Mucosa of descending colon (tissue), 3 donors: ENCODE measurements at regions not wholly inside any gene's neighbourhood (a gene's known extent, or its start where the extent isn't known, plus 50 kb on each side); places are given as distances from the start of the nearest gene placed in this dataset.

ENCODE experiments used
- ATAC-seq: fragments of 200-7000 bp; cut with Tn5 transposase; one replicate; pipeline ENCODE4 v1.9.1; 2020; ENCODE audit warnings: mild to moderate bottlenecking, moderate library complexity
- DNase-seq, 3 donors: peaks; one replicate each; pipeline ENCODE4 v3.0.0-alpha.2; 2020
- H3K36me3 ChIP-seq: fragments of 200-600 bp; one replicate; pipeline ENCODE4 v1.8.0; 2021; ENCODE audit warnings: low read depth, mild to moderate bottlenecking
- H3K4me1 ChIP-seq: fragments of 200-600 bp; one replicate; pipeline ENCODE4 v1.8.0; 2021; ENCODE audit warnings: low read depth, mild to moderate bottlenecking
- H3K4me3 ChIP-seq: fragments of 200-600 bp; one replicate; pipeline ENCODE4 v1.8.0; 2021; ENCODE audit warnings: mild to moderate bottlenecking
- H3K9me3 ChIP-seq: fragments of 200-600 bp; one replicate; pipeline ENCODE4 v1.8.0; 2021; ENCODE audit warnings: mild to moderate bottlenecking
- intact Hi-C, 2 donors: fragments of 100-400 bp; cut with DNase I in 1 of 2; cut with micrococcal nuclease in 1 of 2; formaldehyde crosslinking; loops; one replicate each; pipeline versions ENCODE4 v1.11.0 to v1.11.1; 2022; cut with DNase I, micrococcal nuclease
- TF ChIP-seq, protein P1 (sequence below): fragments of 200-600 bp; IDR thresholded peaks from one replicate; pipeline ENCODE4 v1.8.0; 2022; ENCODE audit warnings: antibody characterized with exemption, mild to moderate bottlenecking
- donor health status: DM: no; HTN: no; CAD: no; lungs with moderate emphysema.
- donor health status: DM: no; HTN: no; CAD: no.
- donor health status: DM: no; HTN: yes; CAD: no.

DNA sequence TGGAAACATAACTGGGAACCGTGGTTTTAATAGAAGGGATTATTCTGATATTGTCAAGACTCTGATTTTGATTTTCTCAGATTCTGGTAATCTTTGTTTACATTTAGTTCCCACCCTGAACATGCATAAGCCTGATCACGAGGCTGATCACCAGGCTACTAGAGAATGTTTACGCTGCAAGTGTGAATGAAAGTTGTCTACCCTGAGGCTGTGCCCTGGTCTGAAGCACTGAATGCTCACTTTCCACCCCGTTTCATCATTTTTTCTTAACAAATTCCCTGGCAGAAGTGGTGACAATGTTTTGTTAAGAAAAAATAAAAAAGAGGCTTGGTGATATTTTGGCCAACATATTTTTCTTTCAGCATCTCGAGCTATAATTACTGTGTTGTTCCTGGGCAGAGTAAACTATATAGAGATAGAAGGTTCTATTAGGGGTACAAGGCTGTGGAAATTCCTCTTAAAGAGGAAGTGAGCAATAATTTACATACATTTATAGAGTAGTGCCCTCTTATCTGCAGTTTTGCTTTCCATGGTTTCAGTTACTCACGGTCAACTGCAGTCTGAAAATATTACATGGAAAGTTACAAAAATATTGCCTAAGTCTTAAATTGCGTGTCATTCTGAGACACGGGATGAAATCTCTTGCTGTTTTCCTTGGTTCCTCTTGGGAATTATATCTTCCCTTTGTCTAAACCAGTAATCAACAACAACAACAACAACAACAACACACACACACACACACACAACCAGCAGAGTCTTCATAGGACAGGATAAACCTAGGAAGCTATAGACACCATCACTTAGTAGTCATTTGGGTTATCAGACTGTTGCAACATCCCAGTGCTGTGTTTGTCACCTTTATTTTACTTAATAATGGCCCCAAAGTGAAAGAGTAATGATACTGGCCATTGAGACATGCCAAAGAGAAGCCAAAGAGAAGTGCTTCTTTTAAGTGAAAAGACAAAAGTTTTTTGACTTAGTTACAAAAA lies 566.6 kb upstream of the CITED2 start:
- TF ChIP-seq, protein P1, sequence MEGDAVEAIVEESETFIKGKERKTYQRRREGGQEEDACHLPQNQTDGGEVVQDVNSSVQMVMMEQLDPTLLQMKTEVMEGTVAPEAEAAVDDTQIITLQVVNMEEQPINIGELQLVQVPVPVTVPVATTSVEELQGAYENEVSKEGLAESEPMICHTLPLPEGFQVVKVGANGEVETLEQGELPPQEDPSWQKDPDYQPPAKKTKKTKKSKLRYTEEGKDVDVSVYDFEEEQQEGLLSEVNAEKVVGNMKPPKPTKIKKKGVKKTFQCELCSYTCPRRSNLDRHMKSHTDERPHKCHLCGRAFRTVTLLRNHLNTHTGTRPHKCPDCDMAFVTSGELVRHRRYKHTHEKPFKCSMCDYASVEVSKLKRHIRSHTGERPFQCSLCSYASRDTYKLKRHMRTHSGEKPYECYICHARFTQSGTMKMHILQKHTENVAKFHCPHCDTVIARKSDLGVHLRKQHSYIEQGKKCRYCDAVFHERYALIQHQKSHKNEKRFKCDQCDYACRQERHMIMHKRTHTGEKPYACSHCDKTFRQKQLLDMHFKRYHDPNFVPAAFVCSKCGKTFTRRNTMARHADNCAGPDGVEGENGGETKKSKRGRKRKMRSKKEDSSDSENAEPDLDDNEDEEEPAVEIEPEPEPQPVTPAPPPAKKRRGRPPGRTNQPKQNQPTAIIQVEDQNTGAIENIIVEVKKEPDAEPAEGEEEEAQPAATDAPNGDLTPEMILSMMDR, result no peak
- intact Hi-C loops, result no loop called here
- DNase-seq (no peak), ATAC-seq (no peak)
- Histone ChIP-seq H3K36me3 (no peaks in the 10 kb centered on the region), H3K4me3 (no peak overlapping the region), H3K4me1 (no peaks in the 10 kb centered on the region), H3K9me3 (no peaks in the 10 kb centered on the region)

DNA sequence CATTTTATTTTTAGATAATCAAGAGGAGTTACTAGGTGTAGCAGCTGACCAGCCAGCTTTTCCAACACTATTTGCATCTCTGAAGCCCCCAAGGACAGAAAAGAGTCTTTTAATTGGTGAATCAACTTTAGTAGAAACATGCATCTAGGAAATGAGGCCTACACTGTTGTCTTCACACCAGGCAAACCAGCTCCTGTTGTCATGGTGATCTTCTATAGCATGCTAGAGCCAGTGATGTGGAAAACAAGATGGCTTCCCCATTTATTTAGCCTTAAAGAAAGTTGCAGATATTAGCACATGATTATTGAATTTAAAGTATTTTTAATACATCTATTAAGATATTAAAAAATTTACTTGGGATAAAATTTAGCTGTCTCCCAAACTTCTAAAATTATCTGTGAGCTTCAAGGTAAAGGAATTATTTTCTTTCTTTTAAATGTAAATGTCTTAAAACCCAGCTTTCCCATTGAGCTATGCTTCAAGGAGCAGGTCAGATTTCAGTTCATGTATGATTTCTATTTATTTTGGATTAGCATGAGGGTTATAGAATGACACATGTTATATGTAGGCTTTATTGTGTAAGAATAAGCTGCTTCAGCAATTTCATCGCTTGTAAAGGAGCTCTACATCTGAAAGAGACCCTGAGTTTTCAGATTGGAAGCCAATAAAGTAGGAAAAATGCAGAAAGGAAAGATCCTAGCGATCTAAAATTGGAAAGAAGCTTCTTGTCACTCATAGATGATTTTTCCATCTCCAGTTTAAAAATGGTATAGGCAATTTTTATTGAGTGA lies 564.9 kb upstream of the CITED2 start:
- H3K4me3 ChIP-seq, result no peak overlapping the region
- intact Hi-C loops, result no loop called here
- TF ChIP-seq, protein P1, result no peak
- ATAC-seq (no peak), DNase-seq (no peak)
- H3K36me3 ChIP-seq, result no peaks in the 10 kb centered on the region
- H3K9me3 ChIP-seq, result no peaks in the 10 kb centered on the region
- H3K4me1 ChIP-seq, result no peaks in the 10 kb centered on the region

DNA sequence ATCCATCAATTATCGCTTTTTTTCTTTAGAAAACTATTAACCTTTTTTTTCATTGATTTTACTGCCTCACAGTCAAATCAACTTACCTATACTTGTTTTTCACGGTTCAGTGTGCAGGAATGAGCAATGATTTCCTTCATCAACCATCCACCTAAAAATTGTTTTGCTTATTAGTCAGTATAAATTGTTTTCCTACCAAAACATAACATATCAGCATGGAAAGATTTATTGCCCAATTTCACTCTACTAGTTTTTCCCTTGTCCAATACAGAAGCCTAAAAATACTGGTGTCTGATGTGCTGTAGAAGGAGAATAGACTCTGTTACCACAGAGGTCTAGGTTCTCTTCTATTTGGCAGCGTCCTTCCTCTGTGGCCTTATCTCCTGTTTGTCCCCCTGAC lies 558.2 kb upstream of the CITED2 start:
- no peak for DNase-seq
- ATAC-seq, result no peak
- intact Hi-C loops, result no loop called here
- no peaks in the 10 kb centered on the region for H3K4me1 ChIP-seq
- H3K4me3 ChIP-seq, result no peak overlapping the region
- no peaks in the 10 kb centered on the region for H3K36me3 ChIP-seq
- TF ChIP-seq, protein P1, result no peak
- H3K9me3 ChIP-seq, result no peaks in the 10 kb centered on the region

DNA sequence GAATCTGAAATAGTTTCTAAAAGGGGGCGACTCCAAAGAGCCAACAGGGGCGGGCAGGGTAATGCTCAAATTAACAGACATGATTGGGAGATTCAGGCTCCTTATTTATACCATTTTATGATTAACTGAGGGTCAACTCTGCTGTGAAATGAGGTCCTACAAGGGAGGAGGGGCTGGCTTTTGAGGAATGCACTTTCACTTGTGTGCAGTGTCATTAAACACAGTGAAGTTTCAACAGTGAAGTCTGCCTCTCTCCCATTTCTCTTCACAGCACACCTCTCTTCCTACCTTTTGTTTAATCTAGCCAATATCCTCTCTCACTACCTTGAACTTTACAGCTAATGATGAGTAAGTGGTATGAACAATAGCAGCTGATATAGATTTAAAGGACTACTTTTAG lies 557.3 kb upstream of the CITED2 start:
- intact Hi-C loops, result no loop called here
- TF ChIP-seq, protein P1, result no peak

DNA sequence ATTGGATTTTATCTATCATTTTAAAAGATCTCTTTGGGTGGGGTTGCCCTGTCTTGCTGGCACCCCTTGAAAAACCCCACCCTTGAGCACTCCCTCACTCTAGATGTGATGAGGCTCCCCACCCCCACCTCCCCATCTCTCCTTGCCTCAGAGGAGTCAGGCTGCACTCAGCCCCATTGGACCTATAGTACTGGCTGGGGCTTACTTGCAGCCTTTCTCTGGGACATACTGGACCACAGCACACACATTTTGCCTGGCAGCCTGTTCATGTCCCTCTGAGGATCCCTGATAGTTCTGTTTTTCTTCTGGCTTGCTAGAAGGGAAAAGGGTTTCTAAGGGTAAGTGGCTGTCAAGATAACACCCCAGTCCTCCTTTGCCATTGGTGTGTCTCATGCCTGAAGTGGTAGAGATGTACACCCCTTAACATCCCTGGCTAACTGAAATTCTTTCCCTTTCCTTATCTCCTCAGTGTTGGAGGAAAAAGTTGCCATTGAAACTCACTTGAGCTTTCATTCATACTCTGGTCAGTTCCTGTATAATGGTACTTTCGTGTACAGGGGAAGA lies 553.4 kb upstream of the CITED2 start:
- DNase-seq, result no peak
- no peaks in the 10 kb centered on the region for H3K4me1 ChIP-seq
- ATAC-seq, result no peak
- TF ChIP-seq, protein P1, result no peak
- no peaks in the 10 kb centered on the region for H3K9me3 ChIP-seq
- H3K4me3 ChIP-seq, result no peak overlapping the region
- no peaks in the 10 kb centered on the region for H3K36me3 ChIP-seq
- intact Hi-C loops, result no loop called here

More for the DNA sequence above, 557.3 kb upstream of the CITED2 start:
- no peaks in the 10 kb centered on the region for H3K36me3 ChIP-seq
- no peak overlapping the region for H3K4me3 ChIP-seq
- DNase-seq (no peak), ATAC-seq (no peak)
- H3K9me3 ChIP-seq, result no peaks in the 10 kb centered on the region
- no peaks in the 10 kb centered on the region for H3K4me1 ChIP-seq
